ENCODE measurements at regions not wholly inside any gene's neighbourhood (a gene's known extent, or its start where the extent isn't known, plus 50 kb on each side); places are given as distances from the start of the nearest gene placed in this dataset.
"Not testable (repeated sequence)": the region's sequence is repeated elsewhere in the genome, so short reads cannot be mapped to it uniquely, and the experiment has no call there.

- DNase-seq (ENCODE audit: low read depth): no peak
Observed at GRCh38 chrX:82732861-82733260, 775.2 kb upstream of the POU3F4 start.

- no peak for DNase-seq (ENCODE audit: low read depth)
Observed at GRCh38 chrX:82734140-82734539, 774.0 kb upstream of the POU3F4 start.

GRCh38 chrX:82738313-82738712 is 769.8 kb upstream of the POU3F4 start:
- not testable (repeated sequence) for DNase-seq (ENCODE audit: low read depth)

- DNase-seq (ENCODE audit: low read depth): no peak
Observed at GRCh38 chrX:82742351-82742750, 765.7 kb upstream of the POU3F4 start.

DNA sequence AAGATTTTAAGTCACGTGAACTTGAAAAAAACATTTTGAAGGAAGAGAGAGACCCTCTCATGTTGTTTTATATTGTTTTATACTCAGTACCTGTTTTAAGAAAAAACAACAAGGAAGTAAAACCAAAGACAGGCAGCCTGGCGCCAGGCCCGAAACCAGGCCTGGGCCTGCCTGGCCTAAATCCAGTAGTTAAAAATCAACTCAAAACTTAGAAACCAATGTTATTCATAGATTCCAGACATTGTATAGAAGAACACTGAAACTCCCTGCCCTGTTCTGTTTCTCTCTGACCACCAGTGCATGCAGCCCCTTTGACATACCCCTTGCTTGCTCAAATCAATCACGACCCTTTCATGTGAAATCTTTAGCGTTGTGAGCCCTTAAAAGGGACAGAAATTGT is 762.4 kb upstream of the POU3F4 start:
- not testable (repeated sequence) for DNase-seq (ENCODE audit: low read depth)

- no peak for DNase-seq (ENCODE audit: low read depth)
Observed at GRCh38 chrX:82748906-82749505, 759.1 kb upstream of the POU3F4 start.

- no peak for DNase-seq (ENCODE audit: low read depth)
Observed at GRCh38 chrX:82756272-82756671, 751.8 kb upstream of the POU3F4 start.

- no peak for DNase-seq (ENCODE audit: low read depth)
Observed at GRCh38 chrX:82757614-82758013, 750.5 kb upstream of the POU3F4 start.

GRCh38 chrX:82764521-82764920 is 743.6 kb upstream of the POU3F4 start:
- DNase-seq (ENCODE audit: low read depth): no peak

GRCh38 chrX:82765811-82766210 is 742.3 kb upstream of the POU3F4 start:
- no peak for DNase-seq (ENCODE audit: low read depth)

DNA sequence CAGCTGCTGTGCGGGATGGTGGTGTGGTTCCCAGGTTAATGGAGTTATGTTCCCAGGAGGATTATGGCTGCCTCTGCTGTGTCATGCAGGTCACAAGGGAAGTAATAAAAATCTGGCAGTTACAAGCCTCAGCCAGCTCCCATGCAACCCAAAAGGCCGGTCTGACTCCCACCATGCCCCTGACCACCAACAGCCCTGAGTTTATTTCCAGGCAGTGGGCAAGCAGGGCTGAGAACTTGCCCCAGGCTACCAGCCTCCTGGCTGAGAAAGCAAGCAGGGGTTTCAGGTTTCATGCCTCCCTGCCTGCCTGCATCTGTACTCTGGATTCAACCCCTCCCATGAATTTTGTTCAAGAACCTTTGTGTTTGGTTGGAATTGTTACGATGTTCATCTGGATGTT is 732.7 kb upstream of the POU3F4 start:
- DNase-seq (ENCODE audit: low read depth): no peak

DNA sequence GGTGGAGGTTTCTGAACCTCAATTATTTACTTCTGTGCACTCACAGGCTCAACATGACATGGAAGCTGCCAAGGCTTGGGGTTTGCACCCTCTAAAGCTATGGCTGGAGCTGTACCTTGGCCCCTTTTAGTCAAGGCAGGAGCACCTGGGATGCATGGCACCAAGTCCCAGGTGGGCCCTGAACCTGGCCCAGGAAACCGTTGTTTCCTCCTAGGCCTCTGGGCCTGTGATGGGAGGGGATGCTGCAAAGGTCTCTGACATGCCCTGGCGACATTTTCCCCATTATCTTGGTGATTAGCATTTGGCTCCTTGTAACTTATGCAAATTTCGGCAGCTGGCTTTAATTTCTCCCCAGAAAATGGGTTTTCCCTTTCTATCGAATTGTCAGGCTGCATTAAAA is 726.1 kb upstream of the POU3F4 start:
- no peak for DNase-seq (ENCODE audit: low read depth)

GRCh38 chrX:82812902-82813301 is 695.2 kb upstream of the POU3F4 start:
- not testable (repeated sequence) for DNase-seq (ENCODE audit: low read depth)

GRCh38 chrX:82813671-82814078 is 694.4 kb upstream of the POU3F4 start:
- peak; percentile 21 for DNase-seq (ENCODE audit: low read depth)

GRCh38 chrX:82816001-82816400 is 692.1 kb upstream of the POU3F4 start:
- DNase-seq (ENCODE audit: low read depth): no peak

GRCh38 chrX:82816562-82816961 is 691.5 kb upstream of the POU3F4 start:
- no peak for DNase-seq (ENCODE audit: low read depth)

- DNase-seq (ENCODE audit: low read depth): no peak
Observed at GRCh38 chrX:82842286-82842685, 665.8 kb upstream of the POU3F4 start.

DNA sequence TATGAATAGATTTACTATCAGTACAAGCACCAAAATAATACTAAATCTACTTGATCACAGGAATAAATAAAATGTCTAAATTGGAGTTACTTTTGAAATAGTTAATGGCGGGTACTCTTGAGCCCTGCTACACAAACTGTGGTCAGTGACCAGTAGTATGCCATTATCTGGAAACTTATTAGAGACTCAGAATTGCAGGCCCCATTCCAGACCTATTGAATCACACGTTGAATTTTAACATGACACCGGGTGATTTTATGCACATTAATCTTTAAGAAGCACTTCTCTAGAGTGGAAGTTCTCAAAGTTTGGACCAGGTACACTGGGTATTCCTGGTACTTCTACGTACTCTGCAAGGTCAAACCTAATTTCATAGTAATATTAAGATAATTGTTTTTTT is 660.0 kb upstream of the POU3F4 start:
- DNase-seq (ENCODE audit: low read depth): no peak

Measured in GM04503 (cell line).